ENCODE measurements at regions not wholly inside any gene's neighbourhood (a gene's known extent, or its start where the extent isn't known, plus 50 kb on each side); places are given as distances from the start of the nearest gene placed in this dataset.

- FAIRE-seq: peak; percentile 96
- H3K4me3 ChIP-seq (ENCODE audit: low read depth, low read length): no peak overlapping the region
- H3K36me3 ChIP-seq (ENCODE audit: control insufficient read depth, insufficient read depth, low read length): no peaks in the 10 kb centered on the region
- peak; percentile 85 for DNase-seq (ENCODE audit: low read depth)
- no peak for TF ChIP-seq CTCF (IDR thresholded peaks at IDR 0.05; ENCODE audit: insufficient read depth, low read length, severe bottlenecking)
- peaks cover 5% of the 10 kb centered on the region for H3K27me3 ChIP-seq (ENCODE audit: control insufficient read depth, insufficient read depth, low read length)
These were observed 210.9 kb downstream of the TEX36 start for GRCh38 chr10:125472010-125472607.

DNA sequence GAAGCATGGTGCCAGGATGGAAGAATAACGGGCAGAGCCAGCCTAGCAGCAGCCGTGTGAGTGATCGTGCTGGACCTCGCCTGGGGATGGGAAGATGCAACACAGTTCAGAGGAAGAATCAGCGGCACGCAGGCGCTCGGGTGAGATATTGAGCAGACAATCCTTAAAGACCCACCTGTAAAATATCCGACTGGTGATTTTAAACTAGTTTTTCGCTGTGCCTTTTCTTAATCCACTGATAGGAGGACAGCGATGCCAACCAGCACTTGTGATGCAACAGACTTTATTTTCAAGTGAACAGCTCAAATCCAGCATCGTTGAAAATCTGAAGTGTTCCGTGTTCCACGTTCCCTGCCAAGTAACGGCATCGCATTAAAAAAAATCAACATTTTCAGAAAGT is 214.7 kb downstream of the TEX36 start:
- H3K4me3 ChIP-seq (ENCODE audit: low read depth, low read length): no peak overlapping the region
- DNase-seq (ENCODE audit: low read depth): no peak
- no peak for FAIRE-seq
- H3K36me3 ChIP-seq (ENCODE audit: control insufficient read depth, insufficient read depth, low read length): no peaks in the 10 kb centered on the region
- H3K27me3 ChIP-seq (ENCODE audit: control insufficient read depth, insufficient read depth, low read length): peaks cover 4% of the 10 kb centered on the region
- no peak for TF ChIP-seq CTCF (IDR thresholded peaks at IDR 0.05; ENCODE audit: insufficient read depth, low read length, severe bottlenecking)

GRCh38 chr10:125466685-125467084 is 216.3 kb downstream of the TEX36 start:
- no peak for TF ChIP-seq CTCF (IDR thresholded peaks at IDR 0.05; ENCODE audit: insufficient read depth, low read length, severe bottlenecking)
- H3K27me3 ChIP-seq (ENCODE audit: control insufficient read depth, insufficient read depth, low read length): peaks cover 4% of the 10 kb centered on the region
- H3K4me3 ChIP-seq (ENCODE audit: low read depth, low read length): no peak overlapping the region
- FAIRE-seq (no peak), DNase-seq (ENCODE audit: low read depth) (no peak)
- H3K36me3 ChIP-seq (ENCODE audit: control insufficient read depth, insufficient read depth, low read length): no peaks in the 10 kb centered on the region

- Histone ChIP-seq H3K4me3 (ENCODE audit: low read depth, low read length) (no peak overlapping the region), H3K27me3 (ENCODE audit: control insufficient read depth, insufficient read depth, low read length) (peaks cover 2% of the 10 kb centered on the region), H3K36me3 (ENCODE audit: control insufficient read depth, insufficient read depth, low read length) (no peaks in the 10 kb centered on the region)
- DNase-seq (ENCODE audit: low read depth) (no peak), FAIRE-seq (no peak)
- no peak for TF ChIP-seq CTCF (IDR thresholded peaks at IDR 0.05; ENCODE audit: insufficient read depth, low read length, severe bottlenecking)
These were observed 220.1 kb downstream of the TEX36 start for GRCh38 chr10:125462845-125463244.

- no peak for TF ChIP-seq CTCF (IDR thresholded peaks at IDR 0.05; ENCODE audit: insufficient read depth, low read length, severe bottlenecking)
- DNase-seq (ENCODE audit: low read depth) (no peak), FAIRE-seq (peak; percentile 23)
- H3K36me3 ChIP-seq (ENCODE audit: control insufficient read depth, insufficient read depth, low read length): no peaks in the 10 kb centered on the region
- no peak overlapping the region for H3K4me3 ChIP-seq (ENCODE audit: low read depth, low read length)
- peaks cover 2% of the 10 kb centered on the region for H3K27me3 ChIP-seq (ENCODE audit: control insufficient read depth, insufficient read depth, low read length)
These were observed 222.6 kb downstream of the TEX36 start for GRCh38 chr10:125460326-125460725.

GRCh38 chr10:125457406-125457805 is 225.6 kb downstream of the TEX36 start:
- Histone ChIP-seq H3K4me3 (ENCODE audit: low read depth, low read length) (no peak overlapping the region), H3K27me3 (ENCODE audit: control insufficient read depth, insufficient read depth, low read length) (no peaks in the 10 kb centered on the region), H3K36me3 (ENCODE audit: control insufficient read depth, insufficient read depth, low read length) (no peaks in the 10 kb centered on the region)
- TF ChIP-seq CTCF (IDR thresholded peaks at IDR 0.05; ENCODE audit: insufficient read depth, low read length, severe bottlenecking): no peak
- DNase-seq (ENCODE audit: low read depth): no peak
- no peak for FAIRE-seq
